ENCODE measurements at regions not wholly inside any gene's neighbourhood (a gene's known extent, or its start where the extent isn't known, plus 50 kb on each side); places are given as distances from the start of the nearest gene placed in this dataset.

DNA sequence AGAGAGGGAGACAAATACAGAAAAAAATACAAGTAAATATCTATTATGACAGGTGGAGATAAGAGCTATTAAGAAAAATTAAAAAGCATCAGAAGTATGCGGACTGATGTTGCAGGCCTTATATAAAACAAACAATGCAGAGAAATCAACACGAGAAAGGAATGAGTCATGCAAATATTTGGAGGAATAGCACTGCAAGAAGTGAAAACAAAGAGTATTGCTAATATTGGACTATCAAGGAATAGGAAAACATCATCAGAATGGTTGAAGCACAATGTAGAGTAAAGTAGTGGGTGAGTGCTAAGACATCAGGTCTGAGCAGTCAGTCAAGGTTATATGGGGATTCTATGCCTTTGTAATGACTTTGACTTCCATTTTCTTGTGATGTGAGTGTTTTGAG lies 657.5 kb upstream of the GJE1 start:
- ChIA-PET CTCF (no interaction called here), POLR2A (ENCODE audit: unreplicated experiment) (no interaction called here)
- TF ChIP-seq, protein P1, sequence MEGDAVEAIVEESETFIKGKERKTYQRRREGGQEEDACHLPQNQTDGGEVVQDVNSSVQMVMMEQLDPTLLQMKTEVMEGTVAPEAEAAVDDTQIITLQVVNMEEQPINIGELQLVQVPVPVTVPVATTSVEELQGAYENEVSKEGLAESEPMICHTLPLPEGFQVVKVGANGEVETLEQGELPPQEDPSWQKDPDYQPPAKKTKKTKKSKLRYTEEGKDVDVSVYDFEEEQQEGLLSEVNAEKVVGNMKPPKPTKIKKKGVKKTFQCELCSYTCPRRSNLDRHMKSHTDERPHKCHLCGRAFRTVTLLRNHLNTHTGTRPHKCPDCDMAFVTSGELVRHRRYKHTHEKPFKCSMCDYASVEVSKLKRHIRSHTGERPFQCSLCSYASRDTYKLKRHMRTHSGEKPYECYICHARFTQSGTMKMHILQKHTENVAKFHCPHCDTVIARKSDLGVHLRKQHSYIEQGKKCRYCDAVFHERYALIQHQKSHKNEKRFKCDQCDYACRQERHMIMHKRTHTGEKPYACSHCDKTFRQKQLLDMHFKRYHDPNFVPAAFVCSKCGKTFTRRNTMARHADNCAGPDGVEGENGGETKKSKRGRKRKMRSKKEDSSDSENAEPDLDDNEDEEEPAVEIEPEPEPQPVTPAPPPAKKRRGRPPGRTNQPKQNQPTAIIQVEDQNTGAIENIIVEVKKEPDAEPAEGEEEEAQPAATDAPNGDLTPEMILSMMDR (conservative IDR thresholded peaks at IDR 0.05): no peak
- TF ChIP-seq EZH2 (IDR thresholded peaks at IDR 0.05; ENCODE audit: low read depth): no peak
- H2AFZ ChIP-seq: no peak overlapping the region
- no peaks in the 10 kb centered on the region for H4K20me1 ChIP-seq (ENCODE audit: insufficient read depth)
- no TSS peak for BruUV-seq (replicated peaks)
- H3K27me3 ChIP-seq (ENCODE audit: insufficient read depth, low read depth): no peaks in the 10 kb centered on the region
- H3K4me1 ChIP-seq (replicated peaks; ENCODE audit: insufficient read depth): no peaks in the 10 kb centered on the region
- H3K79me2 ChIP-seq (ENCODE audit: low read depth): no peaks in the 10 kb centered on the region
- H3K27ac ChIP-seq: no peak overlapping the region
- no peaks in the 10 kb centered on the region for H3K9me2 ChIP-seq (ENCODE audit: insufficient read depth)
- H3K9me3 ChIP-seq (ENCODE audit: insufficient read depth, low read depth): 0 out of 2 replicates have a peak, but pooled peaks cover under 1% of the 10 kb centered on the region
- no peaks in the 10 kb centered on the region for H3F3A ChIP-seq (ENCODE audit: insufficient read depth, low read depth)
- intact Hi-C loops (cut with micrococcal nuclease; ENCODE audit: unreplicated experiment): no loop called here
- no peaks in the 10 kb centered on the region for H3K36me3 ChIP-seq (ENCODE audit: low read depth)
- H3K4me3 ChIP-seq: no peak overlapping the region
- no peak for DNase-seq
- no peak overlapping the region for H3K4me2 ChIP-seq

DNA sequence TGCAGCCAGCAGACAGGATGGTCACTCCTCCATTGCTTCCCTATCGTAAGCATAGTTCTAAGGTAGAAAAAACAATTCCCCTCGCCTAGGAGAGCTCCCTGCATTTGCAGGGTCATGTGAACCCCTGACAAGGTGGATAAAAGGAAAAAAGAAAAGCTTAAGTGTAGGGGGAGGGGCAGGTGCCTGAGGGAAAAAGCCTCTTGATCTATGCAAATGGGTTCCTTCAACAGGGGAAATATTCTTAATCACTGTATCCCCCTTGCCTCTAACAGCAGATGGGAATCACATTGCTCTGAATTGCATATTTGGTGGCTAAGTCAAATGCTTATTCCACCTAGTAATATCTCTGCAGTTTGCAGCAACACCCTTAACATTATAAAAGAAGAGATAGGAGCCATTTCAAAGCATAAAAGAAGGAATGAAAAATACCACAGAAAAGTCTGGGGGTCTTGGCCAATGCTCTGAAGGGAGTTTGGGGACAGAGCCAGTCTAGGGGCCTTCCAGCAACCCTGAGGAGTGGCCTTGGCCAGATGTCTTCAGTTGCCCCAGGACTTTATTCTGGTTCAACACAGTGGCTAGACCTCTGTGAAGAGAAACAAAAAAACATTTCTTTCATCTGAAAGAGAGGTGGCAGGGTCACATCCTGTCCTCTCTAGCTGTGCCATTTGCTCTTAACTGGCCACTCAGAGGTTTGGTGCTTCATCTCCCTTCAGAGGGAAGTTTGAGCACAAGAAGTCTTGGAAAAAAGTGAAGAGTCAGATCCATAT lies 660.4 kb upstream of the GJE1 start:
- CTCF ChIA-PET: no interaction called here
- BruUV-seq (replicated peaks): no TSS peak
- intact Hi-C loops (cut with micrococcal nuclease; ENCODE audit: unreplicated experiment): no loop called here

DNA sequence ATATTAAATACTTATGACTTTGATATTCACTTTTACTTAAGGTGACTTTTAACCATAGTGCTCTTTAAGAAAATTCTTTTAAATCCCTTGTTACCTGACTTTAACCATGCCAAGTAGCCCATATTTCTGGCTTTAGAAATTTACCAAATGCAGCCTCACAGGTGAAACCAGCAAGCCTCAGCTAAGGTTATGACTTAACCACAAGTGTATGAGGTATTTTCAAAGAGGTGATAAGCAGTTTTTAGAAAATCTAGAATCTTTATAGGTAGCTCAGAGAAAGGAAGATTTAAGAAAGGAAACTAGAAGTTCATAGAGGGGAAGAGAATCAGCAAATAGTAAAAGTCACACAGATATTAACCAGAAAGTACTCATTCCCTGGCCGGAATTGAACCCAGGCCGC lies 661.9 kb upstream of the GJE1 start:
- ChIA-PET POLR2A (ENCODE audit: unreplicated experiment) (no interaction called here), CTCF (no interaction called here)
- no peaks in the 10 kb centered on the region for H3K36me3 ChIP-seq (ENCODE audit: low read depth)
- H3K9me3 ChIP-seq (ENCODE audit: insufficient read depth, low read depth): no peaks in the 10 kb centered on the region
- no peaks in the 10 kb centered on the region for H3K9me2 ChIP-seq (ENCODE audit: insufficient read depth)
- H3K4me2 ChIP-seq: no peak overlapping the region
- no peaks in the 10 kb centered on the region for H3K79me2 ChIP-seq (ENCODE audit: low read depth)
- H3K4me1 ChIP-seq (replicated peaks; ENCODE audit: insufficient read depth): no peaks in the 10 kb centered on the region
- H3K4me3 ChIP-seq: no peak overlapping the region
- BruUV-seq (replicated peaks): no TSS peak
- no peaks in the 10 kb centered on the region for H3K27me3 ChIP-seq (ENCODE audit: insufficient read depth, low read depth)
- H3K27ac ChIP-seq: no peak overlapping the region
- TF ChIP-seq, protein P1 (conservative IDR thresholded peaks at IDR 0.05): no peak
- TF ChIP-seq EZH2 (IDR thresholded peaks at IDR 0.05; ENCODE audit: low read depth): no peak
- no peak for DNase-seq
- no peaks in the 10 kb centered on the region for H4K20me1 ChIP-seq (ENCODE audit: insufficient read depth)
- H3F3A ChIP-seq (ENCODE audit: insufficient read depth, low read depth): peaks cover 6% of the 10 kb centered on the region; the same call in 1 of the 2 replicates
- intact Hi-C loops (cut with micrococcal nuclease; ENCODE audit: unreplicated experiment): no loop called here
- H2AFZ ChIP-seq: no peak overlapping the region

More for the DNA sequence above, 660.4 kb upstream of the GJE1 start:
- H3K4me3 ChIP-seq: no peak overlapping the region
- no peaks in the 10 kb centered on the region for H3K9me2 ChIP-seq (ENCODE audit: insufficient read depth)
- DNase-seq: no peak
- no peak for TF ChIP-seq EZH2 (IDR thresholded peaks at IDR 0.05; ENCODE audit: low read depth)
- TF ChIP-seq, protein P1 (conservative IDR thresholded peaks at IDR 0.05): no peak
- H2AFZ ChIP-seq: no peak overlapping the region
- H3K36me3 ChIP-seq (ENCODE audit: low read depth): no peaks in the 10 kb centered on the region
- peaks cover 6% of the 10 kb centered on the region; the same call in 1 of the 2 replicates for H3F3A ChIP-seq (ENCODE audit: insufficient read depth, low read depth)
- no peak overlapping the region for H3K27ac ChIP-seq
- H3K27me3 ChIP-seq (ENCODE audit: insufficient read depth, low read depth): no peaks in the 10 kb centered on the region
- no peaks in the 10 kb centered on the region for H4K20me1 ChIP-seq (ENCODE audit: insufficient read depth)
- H3K4me2 ChIP-seq: no peak overlapping the region
- no peaks in the 10 kb centered on the region for H3K4me1 ChIP-seq (replicated peaks; ENCODE audit: insufficient read depth)
- H3K79me2 ChIP-seq (ENCODE audit: low read depth): no peaks in the 10 kb centered on the region
- POLR2A ChIA-PET (ENCODE audit: unreplicated experiment): no interaction called here
- no peaks in the 10 kb centered on the region for H3K9me3 ChIP-seq (ENCODE audit: insufficient read depth, low read depth)

All from PC-9 (cell line).